Tibial nerve (tissue), 4 donors: ENCODE measurements at regions not wholly inside any gene's neighbourhood (a gene's known extent, or its start where the extent isn't known, plus 50 kb on each side); places are given as distances from the start of the nearest gene placed in this dataset.
A peak's percentile ranks its signal among the peaks of the same experiment; 100 is the strongest.

Experiments used
- DNase-seq, 2 donors: peaks; one replicate each; pipeline ENCODE4 v3.0.0-alpha.2; 2019; ENCODE audit warnings: low spot score in 2 of 2
- H3K27ac ChIP-seq, 4 donors: fragments of 200-600 bp; sonication (generic) in 3 of 4; one replicate each; pipeline ENCODE4 v1.5.1; 2017 to 2019; ENCODE audit warnings: mild to moderate bottlenecking in 1 of 4
- H3K27me3 ChIP-seq, 2 donors: fragments of 200-600 bp; sonication (generic) in 1 of 2; one replicate each; pipeline versions ENCODE4 v1.5.1 to v1.6.0; 2017 to 2019
- H3K36me3 ChIP-seq, 3 donors: fragments of 200-600 bp; sonication (generic); one replicate each; pipeline ENCODE4 v1.5.1; 2018 to 2019
- H3K4me1 ChIP-seq, 4 donors: fragments of 200-600 bp; sonication (generic) in 3 of 4; one replicate each; pipeline ENCODE4 v1.5.1; 2017 to 2019
- H3K4me3 ChIP-seq, 4 donors: fragments of 200-600 bp; sonication (generic) in 3 of 4; one replicate each; pipeline ENCODE4 v1.5.1; 2017 to 2019; ENCODE audit warnings: mild to moderate bottlenecking in 1 of 4, moderate library complexity in 1 of 4
- H3K9me3 ChIP-seq, 4 donors: fragments of 200-600 bp; sonication (generic) in 3 of 4; one replicate each; pipeline ENCODE4 v1.5.1; 2017 to 2019
- CTCF ChIP-seq, 5 experiments: fragments of 200-600 bp in 3 of 5; fragments of 450-650 bp in 2 of 5; sonication (generic) in 3 of 5; IDR thresholded peaks; one replicate each; pipeline ENCODE4 v1.5.1; 2016 to 2019; ENCODE audit warnings: antibody characterized with exemption in 5 of 5, mild to moderate bottlenecking in 3 of 5, moderate library complexity in 2 of 5
- EP300 ChIP-seq, 2 donors: sonication (generic); formaldehyde crosslinking; IDR thresholded peaks; one replicate each; pipeline ENCODE4 v1.6.1; 2017; ENCODE audit warnings: antibody characterized with exemption in 2 of 2, mild to moderate bottlenecking in 1 of 2
- POLR2A ChIP-seq, 2 donors: fragments of 450-650 bp; IDR thresholded peaks; one replicate each; pipeline ENCODE4 v1.6.1; 2017; ENCODE audit warnings: antibody characterized with exemption in 2 of 2, mild to moderate bottlenecking in 2 of 2, moderate library complexity in 2 of 2
- WGBS, 2 donors: methylation state at CpG; one replicate each; pipeline ENCODE4 v1.1.5; 2018; 5-methylcytosine and 5-hydroxymethylcytosine counted together

- peak in 1 of 2 donors; percentile 67 for DNase-seq
- Histone ChIP-seq H3K36me3 (no peaks in the 10 kb centered on the region), H3K4me3 (peak overlapping the region in 2 of 4 donors; percentile 23 to 32), H3K27me3 (no peaks in the 10 kb centered on the region), H3K27ac (no peak overlapping the region), H3K4me1 (peaks cover 0 to 13% (median 0%) of the 10 kb centered on the region in 4 donors), H3K9me3 (no peaks in the 10 kb centered on the region)
- 20 to 26% methylated on average over 11 of the region's 11 CpGs for WGBS, 2 donors
- TF ChIP-seq POLR2A (IDR thresholded peaks at IDR 0.05) (no peak), CTCF (IDR thresholded peaks at IDR 0.05) (peak; percentile 75 to 85 (median 79)), EP300 (IDR thresholded peaks at IDR 0.05) (no peak)
Measured at GRCh38 chr7:25069900-25070443, 55.1 kb downstream of the CYCS start.

DNA sequence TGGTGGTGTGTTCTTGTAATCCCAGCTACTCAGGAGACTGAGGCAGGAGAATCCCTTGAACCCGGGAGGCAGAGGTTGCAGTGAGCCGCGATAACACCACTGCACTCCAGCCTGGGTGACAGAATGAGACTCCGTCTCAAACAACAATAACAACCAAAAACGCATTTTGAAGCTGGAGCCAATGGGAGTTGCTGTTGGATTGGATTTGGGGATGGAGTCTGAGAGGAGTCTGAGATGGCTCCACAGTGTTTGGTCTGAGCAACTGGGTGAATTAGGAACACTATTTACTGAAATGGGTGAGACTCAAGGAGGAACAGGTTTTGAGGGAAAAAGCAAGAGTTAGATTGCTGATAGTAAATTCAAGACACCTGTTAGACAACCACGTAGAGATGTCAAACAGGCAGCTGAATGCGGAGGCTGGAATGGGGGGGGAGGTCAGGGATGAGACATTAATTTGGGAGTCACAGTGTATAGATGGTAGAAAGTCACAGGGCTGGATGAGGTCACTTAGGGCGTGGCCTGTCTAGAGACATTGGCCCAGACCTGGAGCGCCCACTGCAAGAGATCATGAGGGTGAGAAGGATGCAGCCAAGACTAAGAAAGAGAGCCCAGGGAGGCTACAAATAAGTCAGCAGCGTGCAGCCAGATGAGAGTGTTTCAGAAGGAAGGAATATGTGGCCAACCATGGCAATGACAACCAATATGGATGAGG, 56.4 kb downstream of the CYCS start:
- peaks cover 0 to 13% (median 0%) of the 10 kb centered on the region in 4 donors for H3K4me1 ChIP-seq
- no peak for TF ChIP-seq POLR2A (IDR thresholded peaks at IDR 0.05)
- TF ChIP-seq EP300 (IDR thresholded peaks at IDR 0.05) = no peak
- TF ChIP-seq CTCF (IDR thresholded peaks at IDR 0.05) = no peak
- no peaks in the 10 kb centered on the region for H3K36me3 ChIP-seq
- H3K27me3 ChIP-seq = no peaks in the 10 kb centered on the region
- WGBS, 2 donors = 87 to 91% methylated on average over 10 of the region's 10 CpGs
- H3K4me3 ChIP-seq = no peak overlapping the region
- H3K9me3 ChIP-seq = peaks cover 0 to 2% (median 0%) of the 10 kb centered on the region in 4 donors
- no peak overlapping the region for H3K27ac ChIP-seq
- DNase-seq = no peak

DNA sequence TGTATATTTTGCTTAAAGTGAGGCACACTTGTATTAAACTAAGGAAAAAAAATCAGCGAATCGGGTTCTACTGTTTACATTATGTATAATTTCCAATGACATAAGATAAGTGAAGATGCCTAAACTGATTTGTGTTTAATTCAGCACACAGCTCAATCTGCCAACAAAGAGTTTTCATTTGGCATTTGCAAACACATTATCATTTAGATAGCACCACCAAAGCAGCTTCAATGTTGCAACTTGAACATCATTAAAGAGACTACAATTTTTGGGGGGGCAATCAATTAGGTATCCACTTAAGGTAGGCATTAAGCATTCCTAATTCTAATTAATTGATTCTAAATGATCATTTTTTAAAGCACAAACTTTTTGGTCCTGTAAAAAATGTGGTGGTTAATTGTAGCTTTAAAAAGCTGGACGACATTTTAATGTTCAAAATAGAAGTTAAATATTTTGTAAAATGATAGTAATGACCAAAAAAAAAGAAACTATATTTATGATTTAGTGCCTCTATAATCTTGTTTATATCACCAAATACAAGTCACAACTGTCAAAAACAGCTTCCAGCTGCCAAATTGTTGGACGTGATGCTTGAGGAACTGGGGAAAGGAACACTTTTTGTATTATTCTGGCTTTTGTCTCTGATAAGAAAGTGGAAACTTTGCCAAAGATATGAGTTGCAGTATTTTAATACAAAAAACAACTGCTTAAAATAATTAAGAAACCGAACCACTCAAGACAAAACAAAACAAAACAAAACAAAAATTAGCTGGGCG, 57.1 kb downstream of the CYCS start:
- WGBS, 2 donors = 61 to 75% methylated on average over 6 of the region's 6 CpGs
- H3K27ac ChIP-seq = no peak overlapping the region
- DNase-seq = no peak
- no peaks in the 10 kb centered on the region for H3K27me3 ChIP-seq
- peaks cover 0 to 13% (median 0%) of the 10 kb centered on the region in 4 donors for H3K4me1 ChIP-seq
- H3K9me3 ChIP-seq = peaks cover 0 to 2% (median 0%) of the 10 kb centered on the region in 4 donors
- no peaks in the 10 kb centered on the region for H3K36me3 ChIP-seq
- TF ChIP-seq POLR2A (IDR thresholded peaks at IDR 0.05) = no peak
- TF ChIP-seq CTCF (IDR thresholded peaks at IDR 0.05) = no peak
- TF ChIP-seq EP300 (IDR thresholded peaks at IDR 0.05) = no peak
- H3K4me3 ChIP-seq = no peak overlapping the region

- no peak overlapping the region for H3K4me3 ChIP-seq
- no peak overlapping the region for H3K27ac ChIP-seq
- no peak for TF ChIP-seq EP300 (IDR thresholded peaks at IDR 0.05)
- TF ChIP-seq CTCF (IDR thresholded peaks at IDR 0.05) = no peak
- H3K36me3 ChIP-seq = no peaks in the 10 kb centered on the region
- peaks cover 0 to 2% (median 0%) of the 10 kb centered on the region in 4 donors for H3K9me3 ChIP-seq
- no peak for DNase-seq
- WGBS, 2 donors = 90 to 93% methylated on average over 1 of the region's 1 CpG
- H3K27me3 ChIP-seq = no peaks in the 10 kb centered on the region
- peaks cover 0 to 13% (median 0%) of the 10 kb centered on the region in 4 donors for H3K4me1 ChIP-seq
Measured at GRCh38 chr7:25066253-25066652, 58.8 kb downstream of the CYCS start.

- Histone ChIP-seq H3K9me3 (peaks cover 0 to 2% (median 0%) of the 10 kb centered on the region in 4 donors), H3K27ac (no peak overlapping the region), H3K27me3 (no peaks in the 10 kb centered on the region), H3K4me1 (no peaks in the 10 kb centered on the region), H3K4me3 (no peak overlapping the region), H3K36me3 (no peaks in the 10 kb centered on the region)
- TF ChIP-seq EP300 (IDR thresholded peaks at IDR 0.05) = no peak
- TF ChIP-seq CTCF (IDR thresholded peaks at IDR 0.05) = no peak
- TF ChIP-seq POLR2A (IDR thresholded peaks at IDR 0.05) = no peak
- WGBS, 2 donors = 82 to 84% methylated on average over 4 of the region's 4 CpGs
- DNase-seq = no peak
Measured at GRCh38 chr7:25062380-25062779, 62.7 kb downstream of the CYCS start.
